Sigmoid colon (tissue), 6 donors: ENCODE measurements at regions not wholly inside any gene's neighbourhood (a gene's known extent, or its start where the extent isn't known, plus 50 kb on each side); places are given as distances from the start of the nearest gene placed in this dataset.
A peak's percentile ranks its signal among the peaks of the same experiment; 100 is the strongest.

Experiments used
- DNase-seq: peaks from one replicate; pipeline ENCODE4 v3.0.0-alpha.2; 2019
- H3K27ac ChIP-seq, 4 donors: fragments of 200-600 bp; sonication (generic); one replicate each; pipeline ENCODE4 v1.5.1; 2016 to 2019; ENCODE audit warnings: mild to moderate bottlenecking in 1 of 4
- H3K27me3 ChIP-seq, 3 donors: fragments of 200-600 bp; sonication (generic); one replicate each; pipeline ENCODE4 v1.5.1; 2019; ENCODE audit warnings: mild to moderate bottlenecking in 1 of 3
- H3K36me3 ChIP-seq, 4 donors: fragments of 200-600 bp; sonication (generic); one replicate each; pipeline ENCODE4 v1.5.1; 2016 to 2019
- H3K4me1 ChIP-seq, 4 donors: fragments of 200-600 bp; sonication (generic); one replicate each; pipeline ENCODE4 v1.5.1; 2017 to 2019
- H3K4me3 ChIP-seq, 4 donors: fragments of 200-600 bp; sonication (generic); one replicate each; pipeline ENCODE4 v1.5.1; 2017 to 2019; ENCODE audit warnings: mild to moderate bottlenecking in 2 of 4, moderate library complexity in 1 of 4
- H3K9me3 ChIP-seq, 4 donors: fragments of 200-600 bp in 3 of 4; sonication (generic) in 3 of 4; one replicate each; pipeline versions ENCODE4 v1.5.1 to v1.6.1; 2013 to 2019
- EP300 ChIP-seq, 4 donors: sonication (generic); formaldehyde crosslinking; IDR thresholded peaks; one replicate each; pipeline ENCODE4 v1.6.1; 2017; ENCODE audit warnings: antibody characterized with exemption in 4 of 4
- POLR2A ChIP-seq, 2 donors: fragments of 450-650 bp; IDR thresholded peaks; one replicate each; pipeline ENCODE4 v1.6.1; 2016; ENCODE audit warnings: antibody characterized with exemption in 2 of 2, mild to moderate bottlenecking in 2 of 2, moderate library complexity in 2 of 2
- POLR2AphosphoS5 ChIP-seq, 4 donors: sonication (generic); formaldehyde crosslinking; IDR thresholded peaks; one replicate each; pipeline ENCODE4 v1.6.1; 2017; ENCODE audit warnings: antibody characterized with exemption in 4 of 4
- WGBS, 2 donors: extraction: QIAGEN DNeasy Blood & Tissue Kit; methylation state at CpG; one replicate each; pipeline ENCODE4 v1.1.7; 2013; 5-methylcytosine and 5-hydroxymethylcytosine counted together
- intact Hi-C: fragments of 100-400 bp; cut with DNase I; formaldehyde crosslinking; loops from one replicate; pipeline ENCODE4 v1.15.1; 2023
- TF ChIP-seq, protein P1 (sequence below), 4 experiments: fragments of 450-650 bp in 3 of 4; fragments of 200-600 bp in 1 of 4; IDR thresholded peaks; one replicate each; pipeline ENCODE4 v1.5.1; 2016 to 2019; ENCODE audit warnings: antibody characterized with exemption in 4 of 4, mild to moderate bottlenecking in 3 of 4, moderate library complexity in 2 of 4
- donor health status: healthy with polysubstance abuse.
- donor health status: healthy.

DNA sequence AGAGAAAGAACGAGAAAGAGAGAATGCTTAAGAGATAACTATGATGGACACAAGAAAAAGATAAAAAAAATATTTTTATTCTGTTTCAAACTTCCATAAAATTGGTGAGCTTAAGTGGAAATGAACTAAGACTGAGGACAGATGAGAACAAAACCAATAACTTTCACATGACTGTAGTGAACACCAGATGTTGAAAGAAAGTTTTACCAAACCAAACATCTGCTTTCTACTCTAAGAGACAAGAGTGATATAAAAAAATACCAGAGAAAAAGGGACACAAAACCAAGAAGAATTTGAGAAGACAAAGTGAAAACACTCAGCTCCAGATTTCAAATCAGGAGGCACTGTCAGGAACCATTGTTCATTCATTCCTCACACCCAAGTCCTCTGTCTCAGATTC is 147.9 kb downstream of the IMPG2 start:
- Histone ChIP-seq H3K9me3 (no peaks in the 10 kb centered on the region), H3K36me3 (no peaks in the 10 kb centered on the region), H3K4me3 (no peak overlapping the region), H3K4me1 (peaks cover 0 to 33% (median 25%) of the 10 kb centered on the region in 4 donors), H3K27me3 (no peaks in the 10 kb centered on the region), H3K27ac (no peak overlapping the region)
- WGBS, 2 donors: 69 to 76% methylated on average over 1 of the region's 1 CpG
- no peak for DNase-seq
- intact Hi-C loops: no loop called here
- TF ChIP-seq, protein P1, sequence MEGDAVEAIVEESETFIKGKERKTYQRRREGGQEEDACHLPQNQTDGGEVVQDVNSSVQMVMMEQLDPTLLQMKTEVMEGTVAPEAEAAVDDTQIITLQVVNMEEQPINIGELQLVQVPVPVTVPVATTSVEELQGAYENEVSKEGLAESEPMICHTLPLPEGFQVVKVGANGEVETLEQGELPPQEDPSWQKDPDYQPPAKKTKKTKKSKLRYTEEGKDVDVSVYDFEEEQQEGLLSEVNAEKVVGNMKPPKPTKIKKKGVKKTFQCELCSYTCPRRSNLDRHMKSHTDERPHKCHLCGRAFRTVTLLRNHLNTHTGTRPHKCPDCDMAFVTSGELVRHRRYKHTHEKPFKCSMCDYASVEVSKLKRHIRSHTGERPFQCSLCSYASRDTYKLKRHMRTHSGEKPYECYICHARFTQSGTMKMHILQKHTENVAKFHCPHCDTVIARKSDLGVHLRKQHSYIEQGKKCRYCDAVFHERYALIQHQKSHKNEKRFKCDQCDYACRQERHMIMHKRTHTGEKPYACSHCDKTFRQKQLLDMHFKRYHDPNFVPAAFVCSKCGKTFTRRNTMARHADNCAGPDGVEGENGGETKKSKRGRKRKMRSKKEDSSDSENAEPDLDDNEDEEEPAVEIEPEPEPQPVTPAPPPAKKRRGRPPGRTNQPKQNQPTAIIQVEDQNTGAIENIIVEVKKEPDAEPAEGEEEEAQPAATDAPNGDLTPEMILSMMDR (IDR thresholded peaks at IDR 0.05): no peak

DNA sequence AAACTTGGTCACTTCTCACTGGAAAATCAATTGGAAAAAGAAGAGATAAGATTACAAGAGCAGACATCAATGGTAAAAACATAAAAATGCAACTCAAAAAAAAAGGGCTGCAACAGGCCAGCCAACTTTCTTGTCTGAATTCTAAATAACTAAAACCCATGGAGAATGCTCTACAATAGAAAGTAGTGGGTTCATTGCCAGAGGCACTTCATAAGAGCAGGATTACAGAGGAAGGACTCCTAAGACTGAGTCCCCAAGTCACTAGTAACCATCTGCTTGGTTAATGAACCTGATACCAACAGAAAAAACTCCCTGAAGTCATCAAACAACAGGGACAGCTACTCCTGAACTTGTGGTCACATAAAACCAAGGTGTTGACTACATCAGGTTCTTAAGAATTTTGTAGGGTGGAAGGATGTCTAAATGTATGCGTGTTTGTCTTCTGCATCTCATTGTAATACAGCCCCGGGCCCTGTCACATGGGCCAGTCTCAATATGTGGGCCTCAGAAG is 148.6 kb downstream of the IMPG2 start:
- no peaks in the 10 kb centered on the region for H3K9me3 ChIP-seq
- H3K4me1 ChIP-seq: peaks cover 0 to 33% (median 25%) of the 10 kb centered on the region in 4 donors
- no peak for TF ChIP-seq POLR2A (IDR thresholded peaks at IDR 0.05)
- TF ChIP-seq, protein P1 (IDR thresholded peaks at IDR 0.05): no peak
- TF ChIP-seq EP300 (IDR thresholded peaks at IDR 0.05): no peak
- TF ChIP-seq POLR2AphosphoS5 (IDR thresholded peaks at IDR 0.05): no peak
- H3K4me3 ChIP-seq: no peak overlapping the region
- H3K27me3 ChIP-seq: no peaks in the 10 kb centered on the region
- WGBS, 2 donors: 93 to 96% methylated on average over 2 of the region's 2 CpGs
- H3K27ac ChIP-seq: no peak overlapping the region
- intact Hi-C loops: no loop called here
- DNase-seq: no peak
- H3K36me3 ChIP-seq: no peaks in the 10 kb centered on the region

DNA sequence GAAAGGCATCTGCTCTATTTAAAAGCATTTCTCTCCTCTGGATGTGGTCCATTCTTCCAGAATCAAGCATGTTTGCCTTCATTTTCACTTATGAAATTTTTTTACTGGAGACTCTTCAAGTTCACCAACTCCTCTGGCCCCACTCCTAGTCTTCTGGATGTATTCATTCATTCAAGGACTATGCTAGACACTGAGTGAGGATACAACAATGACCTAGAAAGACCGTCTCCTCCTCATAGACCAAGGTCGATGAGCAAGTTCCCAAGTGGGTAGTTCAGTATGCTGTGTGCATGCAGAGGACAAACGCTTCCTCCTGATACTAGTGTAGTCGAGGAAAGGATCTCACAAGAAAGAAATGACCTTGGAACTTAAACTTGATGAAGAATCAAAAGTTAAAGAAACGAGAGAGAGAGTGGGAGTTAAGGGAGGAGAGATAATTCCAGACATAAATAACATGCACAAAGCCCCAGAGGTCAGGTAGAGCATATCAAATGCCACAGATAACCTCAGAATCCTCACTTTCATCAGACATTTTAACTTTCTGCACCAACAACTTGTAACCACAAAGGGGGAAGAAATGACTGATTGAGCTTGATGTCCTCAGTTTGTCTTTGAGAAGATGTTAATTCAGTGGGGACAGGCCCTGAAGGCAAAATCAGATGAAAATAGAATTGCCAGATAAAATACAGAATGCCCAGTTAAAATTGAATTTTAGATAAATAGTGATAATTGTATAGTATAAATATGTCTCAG is 149.4 kb downstream of the IMPG2 start:
- H3K27ac ChIP-seq: peak overlapping the region; percentile 55 to 82 (median 74)
- H3K9me3 ChIP-seq: no peaks in the 10 kb centered on the region
- H3K4me1 ChIP-seq: peaks cover 0 to 33% (median 25%) of the 10 kb centered on the region in 4 donors
- H3K4me3 ChIP-seq: peak overlapping the region in 2 of 4 donors; percentile 0 to 16
- TF ChIP-seq POLR2AphosphoS5 (IDR thresholded peaks at IDR 0.05) (no peak), POLR2A (IDR thresholded peaks at IDR 0.05) (no peak), EP300 (IDR thresholded peaks at IDR 0.05) (no peak)
- TF ChIP-seq, protein P1 (IDR thresholded peaks at IDR 0.05): no peak
- WGBS, 2 donors: 82 to 85% methylated on average over 5 of the region's 5 CpGs
- intact Hi-C loops: loop anchor here (1.0 kb wide), 1 partner anchor 193 kb away; no protein-coding TSS in a partner anchor
- DNase-seq: no peak
- H3K27me3 ChIP-seq: no peaks in the 10 kb centered on the region
- H3K36me3 ChIP-seq: no peaks in the 10 kb centered on the region

DNA sequence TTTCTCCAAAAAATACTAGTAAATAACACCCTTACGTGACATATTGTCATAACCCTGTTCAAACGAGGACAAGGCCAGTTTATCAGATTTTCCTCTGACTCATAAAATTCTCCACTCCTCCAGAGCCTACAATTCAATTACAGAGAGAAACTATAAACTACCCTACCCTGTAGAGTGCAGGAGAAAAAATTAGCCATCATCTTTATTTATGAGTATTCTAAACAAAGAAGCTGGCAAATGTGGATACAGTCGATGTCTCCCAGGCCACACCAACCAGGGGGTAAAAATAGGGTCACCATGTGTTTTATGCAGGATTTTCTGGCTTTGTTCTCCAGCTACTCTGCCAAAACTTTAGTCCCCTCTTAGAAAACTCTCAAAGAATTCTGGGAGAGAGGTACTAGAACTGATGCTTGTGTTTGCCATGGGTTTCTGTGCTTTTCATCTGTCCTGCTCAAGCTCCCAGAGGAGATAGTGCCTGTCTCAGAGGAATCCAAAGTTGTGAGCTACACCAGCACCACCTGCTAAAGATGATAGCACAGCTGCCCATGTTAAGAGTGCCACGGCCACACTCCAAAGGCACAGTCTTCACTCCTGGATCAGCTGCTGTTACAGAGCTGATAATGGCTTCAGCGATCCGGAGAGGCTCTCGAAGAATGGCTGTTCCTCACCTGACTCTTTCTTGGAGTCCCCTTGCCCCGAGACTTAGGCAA is 150.2 kb downstream of the IMPG2 start:
- Histone ChIP-seq H3K36me3 (no peaks in the 10 kb centered on the region), H3K9me3 (no peaks in the 10 kb centered on the region), H3K27me3 (no peaks in the 10 kb centered on the region), H3K27ac (peak overlapping the region; percentile 55 to 82 (median 74)), H3K4me3 (peak overlapping the region in 2 of 4 donors; percentile 0 to 16), H3K4me1 (peaks cover 0 to 33% (median 25%) of the 10 kb centered on the region in 4 donors)
- intact Hi-C loops: loop anchor here (1.0 kb wide), 1 partner anchor 192 kb away; no protein-coding TSS in a partner anchor
- TF ChIP-seq POLR2AphosphoS5 (IDR thresholded peaks at IDR 0.05) (peak; percentile 57 to 88 (median 72)), EP300 (IDR thresholded peaks at IDR 0.05) (peak in 3 of 4 donors; percentile 6 to 66 (median 50)), POLR2A (IDR thresholded peaks at IDR 0.05) (no peak)
- TF ChIP-seq, protein P1 (IDR thresholded peaks at IDR 0.05): no peak
- 69 to 74% methylated on average over 8 of the region's 8 CpGs for WGBS, 2 donors
- peak; percentile 66 for DNase-seq
